GM21515 (cell line): ENCODE measurements at regions not wholly inside any gene's neighbourhood (a gene's known extent, or its start where the extent isn't known, plus 50 kb on each side); places are given as distances from the start of the nearest gene placed in this dataset.

Source experiments
- ATAC-seq: cut with Tn5 transposase; IDR thresholded peaks from one replicate; pipeline ENCODE4 v1.9.1; 2021; ENCODE audit not compliant: unreplicated experiment

DNA sequence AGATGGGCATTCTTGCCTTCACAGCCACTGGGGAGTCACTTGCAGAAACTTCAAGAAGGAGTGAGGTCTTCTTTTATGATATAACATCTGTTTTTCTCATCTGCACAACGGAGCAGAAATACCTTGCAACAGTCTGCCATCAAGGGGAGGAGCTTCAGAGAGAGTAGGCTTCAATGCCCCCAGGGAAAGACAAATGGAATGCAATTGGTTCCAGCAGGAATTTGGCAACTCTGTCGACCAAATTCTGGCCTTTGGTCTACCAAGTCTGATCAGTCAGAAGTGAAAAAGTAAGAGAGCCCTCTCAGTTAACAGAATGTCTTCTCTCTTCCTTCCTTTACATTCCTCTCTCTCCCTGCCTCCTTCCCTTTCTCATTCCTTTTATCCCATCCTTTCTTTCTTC, 229.3 kb downstream of the IDS start:
- no peak for ATAC-seq

DNA sequence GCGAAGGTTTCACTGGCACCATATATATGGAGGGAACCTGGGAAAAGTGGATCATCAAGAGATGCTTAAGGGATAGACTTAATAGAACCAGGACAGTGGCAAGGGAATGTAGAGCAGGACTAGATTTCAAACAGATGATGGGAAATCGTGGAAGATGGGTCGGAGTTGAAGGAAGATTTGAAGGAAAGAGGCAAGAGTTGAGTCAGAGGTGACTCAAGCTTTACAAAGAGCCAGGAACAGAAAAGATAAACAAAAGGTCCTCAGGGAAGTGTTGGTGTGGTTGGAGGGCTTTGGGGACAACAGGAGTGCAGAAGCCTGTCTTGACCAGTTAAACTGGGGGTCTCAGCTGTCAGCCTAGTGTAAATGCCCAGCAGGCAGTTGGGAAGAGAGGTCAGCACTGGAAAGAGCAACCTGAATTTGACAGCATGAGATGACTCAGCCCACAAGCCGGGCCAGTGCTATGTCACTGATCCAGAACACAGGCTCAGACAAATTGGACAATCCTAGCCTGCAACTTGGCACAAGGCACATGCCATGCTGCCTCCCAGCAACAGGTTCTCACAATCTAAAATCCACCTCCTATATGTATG, 230.5 kb downstream of the IDS start:
- no peak for ATAC-seq

GRCh38 chrX:149272690-149273463, 232.2 kb downstream of the IDS start:
- no peak for ATAC-seq

DNA sequence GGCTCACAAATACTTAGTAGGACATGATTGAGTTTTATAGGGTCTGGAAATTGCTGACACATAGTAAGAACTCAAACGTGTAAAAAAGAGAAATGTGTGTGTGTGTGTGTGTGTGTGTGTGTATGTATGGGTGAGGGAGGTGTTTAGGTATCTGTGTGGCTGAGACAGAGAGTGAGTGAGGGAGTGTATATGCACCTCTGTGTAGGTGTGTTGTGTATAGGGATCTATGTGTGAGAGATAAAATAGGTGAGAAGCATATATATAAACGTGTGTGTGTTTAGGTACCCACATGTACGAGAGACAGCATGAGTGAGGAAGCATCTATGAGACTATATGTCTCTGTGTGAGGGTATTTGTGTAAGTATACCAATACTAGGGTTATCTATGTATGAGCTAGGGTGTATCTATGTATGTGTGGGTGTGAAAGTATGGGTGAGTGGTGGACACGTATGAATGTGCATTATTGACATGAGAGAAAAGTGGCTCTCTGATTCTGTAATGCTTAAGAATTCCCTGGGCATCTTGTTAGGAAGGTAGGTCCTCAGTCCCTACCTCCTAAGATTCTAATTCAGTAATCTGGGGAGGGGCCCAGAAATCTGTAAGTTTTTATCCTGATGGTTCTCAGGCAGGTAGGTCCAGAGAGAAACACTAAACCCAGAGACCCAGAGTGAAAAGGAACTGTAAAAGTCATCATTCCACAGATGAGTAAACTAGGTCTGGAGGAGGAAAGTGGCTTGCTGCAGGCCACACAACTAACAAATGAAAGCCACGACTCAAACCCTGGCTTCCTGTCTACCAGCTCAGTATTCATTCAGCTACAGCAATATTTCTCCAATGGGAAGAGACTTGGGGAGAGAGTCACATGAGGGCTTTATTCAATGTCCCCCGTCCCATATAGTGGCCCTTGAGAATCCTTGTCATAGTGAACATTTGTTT, 237.0 kb downstream of the IDS start:
- ATAC-seq: no peak

DNA sequence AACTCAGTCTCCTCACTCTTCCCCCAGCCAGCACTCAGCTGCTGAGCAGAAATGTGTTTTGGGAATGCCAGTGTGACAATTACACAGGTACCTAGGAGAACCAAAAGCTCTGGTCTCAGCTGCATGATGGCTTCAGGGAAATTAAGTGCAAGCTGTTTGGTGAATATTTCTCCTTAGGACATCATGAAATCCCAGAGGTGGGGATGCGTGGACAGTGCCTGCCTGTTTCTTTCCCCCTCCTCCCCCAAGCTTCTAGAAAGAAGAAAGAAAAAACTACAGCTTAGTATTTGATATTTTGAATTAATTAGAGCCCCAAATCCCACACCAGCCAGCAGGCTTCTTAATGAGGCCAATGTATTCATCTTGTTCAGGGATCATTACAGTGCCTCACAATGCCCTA, 243.0 kb downstream of the IDS start:
- ATAC-seq: no peak

DNA sequence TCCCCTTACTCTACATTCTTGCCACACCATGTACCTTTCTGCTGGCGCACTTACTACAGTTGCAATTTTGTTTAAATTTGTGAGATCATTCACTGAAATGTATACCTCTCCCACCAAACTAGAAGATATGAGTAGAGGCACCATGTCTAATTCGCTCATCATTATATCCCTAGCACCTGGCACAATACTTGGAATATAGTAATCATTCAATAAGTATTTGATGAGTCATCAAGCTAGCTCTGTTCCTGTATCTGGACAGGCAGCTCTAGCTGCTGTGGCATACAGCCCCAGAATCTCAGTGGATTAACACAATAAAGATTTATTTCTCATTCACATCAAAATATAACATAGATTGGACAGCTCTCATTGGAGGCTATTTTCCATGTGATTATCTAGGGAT, 245.9 kb downstream of the IDS start:
- no peak for ATAC-seq

GRCh38 chrX:149255860-149256259, 249.2 kb downstream of the IDS start:
- no peak for ATAC-seq

DNA sequence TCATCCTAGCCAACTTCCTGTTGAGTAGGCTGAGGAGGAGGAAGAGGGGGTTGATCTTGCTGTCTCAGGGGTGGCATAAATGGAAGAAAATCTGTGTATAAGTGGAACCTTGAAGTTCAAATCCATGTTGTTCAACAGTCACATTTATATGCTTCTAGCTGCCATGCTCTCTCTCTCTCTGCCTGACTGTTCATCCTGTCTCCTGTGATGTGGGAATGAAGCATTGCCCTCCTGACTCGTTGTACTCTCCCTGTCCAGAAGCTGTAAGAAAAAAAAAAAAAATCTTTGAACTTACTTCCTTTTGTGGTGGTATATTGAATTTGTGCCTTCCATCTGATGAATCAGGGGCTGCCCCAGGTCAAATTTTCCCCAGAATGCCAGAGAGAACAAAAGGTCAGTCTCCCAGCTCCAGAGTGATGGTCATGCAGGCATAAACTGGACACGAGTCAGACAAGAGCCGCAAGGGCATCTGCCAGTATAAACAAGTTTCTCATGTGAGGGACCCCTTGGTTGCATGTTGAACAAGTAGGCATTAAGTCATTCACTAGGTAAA, 257.0 kb downstream of the IDS start:
- ATAC-seq: no peak

GRCh38 chrX:149230689-149231088, 274.4 kb downstream of the IDS start:
- no peak for ATAC-seq

- no peak for ATAC-seq
Measured at GRCh38 chrX:149223854-149224253, 281.3 kb downstream of the IDS start.

- ATAC-seq: no peak
Measured at GRCh38 chrX:149222040-149222439, 283.1 kb downstream of the IDS start.

DNA sequence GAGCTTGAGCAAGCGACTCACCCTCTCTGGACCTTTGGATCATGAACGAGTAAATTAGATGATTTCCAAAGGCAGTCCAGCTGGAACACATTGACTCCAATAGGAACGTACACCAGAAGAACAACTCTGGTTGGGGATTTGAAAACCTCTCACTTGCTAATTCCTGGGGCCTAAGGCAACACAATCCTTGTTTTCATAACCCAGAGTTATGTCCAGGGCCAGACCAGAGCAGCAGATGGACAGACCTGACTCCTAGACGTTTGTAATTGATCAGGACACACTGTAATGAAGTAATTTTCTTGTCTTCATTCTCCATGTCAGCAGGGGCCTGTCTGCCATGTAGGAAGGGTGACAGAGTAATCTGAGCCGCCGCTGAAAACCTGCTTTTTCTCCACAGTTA, 283.9 kb downstream of the IDS start:
- no peak for ATAC-seq

- no peak for ATAC-seq
Measured at GRCh38 chrX:149213264-149213663, 291.8 kb downstream of the IDS start.

- ATAC-seq: no peak
Measured at GRCh38 chrX:149208307-149208706, 296.8 kb downstream of the IDS start.

DNA sequence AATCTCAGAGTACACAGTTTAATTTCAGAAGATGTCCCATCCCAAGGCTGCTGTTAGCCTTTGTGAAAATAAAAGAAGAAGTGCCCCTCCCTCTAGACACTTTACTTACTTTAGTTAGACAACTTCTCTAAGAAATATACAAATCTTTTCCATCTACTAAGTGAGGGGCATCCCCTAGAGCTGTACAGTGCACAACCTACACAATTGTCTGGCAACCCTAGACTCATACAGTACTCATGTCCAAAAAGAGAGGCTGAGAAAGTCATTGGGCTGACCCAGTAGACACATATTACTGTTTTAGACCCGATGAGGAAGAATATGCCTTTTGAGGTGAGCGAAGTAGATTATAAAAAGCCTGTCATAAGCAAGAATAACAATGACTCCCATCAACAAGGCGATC, 297.6 kb downstream of the IDS start:
- ATAC-seq: no peak

GRCh38 chrX:149205937-149206336, 299.2 kb downstream of the IDS start:
- no peak for ATAC-seq

- ATAC-seq: no peak
Measured at GRCh38 chrX:149205081-149205480, 300.0 kb downstream of the IDS start.

GRCh38 chrX:149199734-149200133, 305.4 kb downstream of the IDS start:
- ATAC-seq: no peak

DNA sequence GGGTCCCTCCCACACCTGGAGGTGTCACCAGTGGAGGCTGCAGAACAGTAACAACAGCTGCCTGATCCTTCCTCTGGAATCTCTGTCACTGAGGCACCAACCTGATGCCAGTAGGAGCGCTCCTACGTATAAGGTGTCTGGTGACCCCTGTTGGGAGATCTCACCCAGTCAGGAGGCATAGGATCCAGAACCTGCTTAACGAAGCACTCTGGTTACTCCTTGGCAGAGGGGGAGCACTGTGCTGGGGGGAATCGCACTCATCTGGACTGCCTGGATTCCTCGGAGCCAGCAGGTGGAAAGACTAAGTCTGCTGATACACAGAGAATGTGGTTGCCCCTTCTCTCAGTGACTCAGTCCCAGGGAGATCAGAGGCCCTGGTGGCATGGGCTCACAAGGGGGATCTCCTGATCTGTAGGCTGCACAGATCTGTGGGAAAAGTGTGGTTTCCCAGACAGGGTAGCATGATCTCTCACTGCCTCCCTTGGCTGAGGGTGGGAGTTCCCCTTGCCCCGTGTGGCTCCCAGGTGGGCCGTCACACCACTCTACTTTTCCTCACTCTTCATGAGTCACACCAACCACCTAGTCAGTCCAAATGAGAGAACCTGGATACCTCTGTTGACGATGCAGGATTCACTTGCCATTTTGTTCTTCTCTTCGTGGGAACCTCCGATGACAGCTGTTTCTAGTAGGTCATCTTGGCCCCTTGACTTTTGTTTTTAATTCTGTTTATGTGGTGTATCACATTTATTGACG, 305.9 kb downstream of the IDS start:
- ATAC-seq: no peak

GRCh38 chrX:149185087-149185486, 320.0 kb downstream of the IDS start:
- ATAC-seq: no peak
